ENCODE measurements at regions not wholly inside any gene's neighbourhood (a gene's known extent, or its start where the extent isn't known, plus 50 kb on each side); places are given as distances from the start of the nearest gene placed in this dataset.

GRCh38 chr12:77469578-77470333 lies 360.9 kb upstream of the NAV3 start:
- no peak overlapping the region for H2AFZ ChIP-seq
- CTCF ChIA-PET: no interaction called here
- TF ChIP-seq EZH2 (IDR thresholded peaks at IDR 0.05; ENCODE audit: low read depth): no peak
- TF ChIP-seq CTCF (conservative IDR thresholded peaks at IDR 0.05): no peak

GRCh38 chr12:77442633-77443032 lies 377.3 kb upstream of the E2F7 start:
- TF ChIP-seq CTCF (conservative IDR thresholded peaks at IDR 0.05): no peak
- TF ChIP-seq EZH2 (IDR thresholded peaks at IDR 0.05; ENCODE audit: low read depth): no peak
- ChIA-PET CTCF (no interaction called here), POLR2A (ENCODE audit: unreplicated experiment) (no interaction called here)
- H3K4me1 ChIP-seq (replicated peaks; ENCODE audit: insufficient read depth): no peaks in the 10 kb centered on the region
- no TSS peak for BruUV-seq (replicated peaks)
- no peaks in the 10 kb centered on the region for H3K9me3 ChIP-seq (ENCODE audit: insufficient read depth, low read depth)
- no peak overlapping the region for H3K4me2 ChIP-seq
- no peak overlapping the region for H3K4me3 ChIP-seq
- no peak overlapping the region for H3K27ac ChIP-seq
- H3F3A ChIP-seq (ENCODE audit: insufficient read depth, low read depth): no peaks in the 10 kb centered on the region
- no peaks in the 10 kb centered on the region for H3K79me2 ChIP-seq (ENCODE audit: low read depth)
- DNase-seq: no peak
- intact Hi-C loops (cut with micrococcal nuclease; ENCODE audit: unreplicated experiment): no loop called here
- peaks cover 4% of the 10 kb centered on the region; the same call in 1 of the 2 replicates for H3K9me2 ChIP-seq (ENCODE audit: insufficient read depth)
- H3K27me3 ChIP-seq (ENCODE audit: insufficient read depth, low read depth): no peaks in the 10 kb centered on the region
- H4K20me1 ChIP-seq (ENCODE audit: insufficient read depth): no peaks in the 10 kb centered on the region
- H3K36me3 ChIP-seq (ENCODE audit: low read depth): no peaks in the 10 kb centered on the region
- H2AFZ ChIP-seq: no peak overlapping the region

More at GRCh38 chr12:77469578-77470333, 360.9 kb upstream of the NAV3 start:
- H3K9me3 ChIP-seq (ENCODE audit: insufficient read depth, low read depth): no peaks in the 10 kb centered on the region
- H3K79me2 ChIP-seq (ENCODE audit: low read depth): no peaks in the 10 kb centered on the region
- no peaks in the 10 kb centered on the region for H3K27me3 ChIP-seq (ENCODE audit: insufficient read depth, low read depth)
- no peaks in the 10 kb centered on the region for H4K20me1 ChIP-seq (ENCODE audit: insufficient read depth)
- no peaks in the 10 kb centered on the region for H3K9me2 ChIP-seq (ENCODE audit: insufficient read depth)
- H3K4me1 ChIP-seq (replicated peaks; ENCODE audit: insufficient read depth): no peaks in the 10 kb centered on the region
- no peak overlapping the region for H3K27ac ChIP-seq
- H3K36me3 ChIP-seq (ENCODE audit: low read depth): no peaks in the 10 kb centered on the region
- intact Hi-C loops (cut with micrococcal nuclease; ENCODE audit: unreplicated experiment): no loop called here
- no peaks in the 10 kb centered on the region for H3F3A ChIP-seq (ENCODE audit: insufficient read depth, low read depth)
- BruUV-seq (replicated peaks): no TSS peak
- no peak for DNase-seq
- H3K4me2 ChIP-seq: no peak overlapping the region
- no peak overlapping the region for H3K4me3 ChIP-seq
- POLR2A ChIA-PET (ENCODE audit: unreplicated experiment): no interaction called here

- Histone ChIP-seq H3K36me3 (ENCODE audit: low read depth) (no peaks in the 10 kb centered on the region), H3K9me3 (ENCODE audit: insufficient read depth, low read depth) (no peaks in the 10 kb centered on the region), H3K4me1 (replicated peaks; ENCODE audit: insufficient read depth) (no peaks in the 10 kb centered on the region), H3K27me3 (ENCODE audit: insufficient read depth, low read depth) (no peaks in the 10 kb centered on the region), H3K27ac (no peak overlapping the region), H3K79me2 (ENCODE audit: low read depth) (no peaks in the 10 kb centered on the region), H3K4me3 (no peak overlapping the region), H4K20me1 (ENCODE audit: insufficient read depth) (no peaks in the 10 kb centered on the region), H3K9me2 (ENCODE audit: insufficient read depth) (peaks cover 4% of the 10 kb centered on the region; the same call in 1 of the 2 replicates), H2AFZ (no peak overlapping the region), H3F3A (ENCODE audit: insufficient read depth, low read depth) (no peaks in the 10 kb centered on the region), H3K4me2 (no peak overlapping the region)
- intact Hi-C loops (cut with micrococcal nuclease; ENCODE audit: unreplicated experiment): no loop called here
- DNase-seq: no peak
- POLR2A ChIA-PET (ENCODE audit: unreplicated experiment): no interaction called here
- no TSS peak for BruUV-seq (replicated peaks)
- CTCF ChIA-PET: no interaction called here
- no peak for TF ChIP-seq CTCF (conservative IDR thresholded peaks at IDR 0.05)
- TF ChIP-seq EZH2 (IDR thresholded peaks at IDR 0.05; ENCODE audit: low read depth): no peak
These were observed 374.4 kb upstream of the E2F7 start for GRCh38 chr12:77439749-77440148.
